ENCODE measurements at regions not wholly inside any gene's neighbourhood (a gene's known extent, or its start where the extent isn't known, plus 50 kb on each side); places are given as distances from the start of the nearest gene placed in this dataset.
"Not testable (repeated sequence)": the region's sequence is repeated elsewhere in the genome, so short reads cannot be mapped to it uniquely, and the experiment has no call there.

- TF ChIP-seq POLR2A (IDR thresholded peaks at IDR 0.05): no peak
- TF ChIP-seq POLR2AphosphoS5 (IDR thresholded peaks at IDR 0.05): no peak
- TF ChIP-seq EP300 (IDR thresholded peaks at IDR 0.05): no peak
- TF ChIP-seq, protein P1, sequence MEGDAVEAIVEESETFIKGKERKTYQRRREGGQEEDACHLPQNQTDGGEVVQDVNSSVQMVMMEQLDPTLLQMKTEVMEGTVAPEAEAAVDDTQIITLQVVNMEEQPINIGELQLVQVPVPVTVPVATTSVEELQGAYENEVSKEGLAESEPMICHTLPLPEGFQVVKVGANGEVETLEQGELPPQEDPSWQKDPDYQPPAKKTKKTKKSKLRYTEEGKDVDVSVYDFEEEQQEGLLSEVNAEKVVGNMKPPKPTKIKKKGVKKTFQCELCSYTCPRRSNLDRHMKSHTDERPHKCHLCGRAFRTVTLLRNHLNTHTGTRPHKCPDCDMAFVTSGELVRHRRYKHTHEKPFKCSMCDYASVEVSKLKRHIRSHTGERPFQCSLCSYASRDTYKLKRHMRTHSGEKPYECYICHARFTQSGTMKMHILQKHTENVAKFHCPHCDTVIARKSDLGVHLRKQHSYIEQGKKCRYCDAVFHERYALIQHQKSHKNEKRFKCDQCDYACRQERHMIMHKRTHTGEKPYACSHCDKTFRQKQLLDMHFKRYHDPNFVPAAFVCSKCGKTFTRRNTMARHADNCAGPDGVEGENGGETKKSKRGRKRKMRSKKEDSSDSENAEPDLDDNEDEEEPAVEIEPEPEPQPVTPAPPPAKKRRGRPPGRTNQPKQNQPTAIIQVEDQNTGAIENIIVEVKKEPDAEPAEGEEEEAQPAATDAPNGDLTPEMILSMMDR (IDR thresholded peaks at IDR 0.05): no peak
- Histone ChIP-seq H3K27ac (no peak overlapping the region), H3K36me3 (no peaks in the 10 kb centered on the region), H3K4me1 (no peaks in the 10 kb centered on the region), H3K27me3 (no peaks in the 10 kb centered on the region), H3K9me3 (no peaks in the 10 kb centered on the region), H3K4me3 (no peak overlapping the region)
- no peak for DNase-seq
- intact Hi-C loops (cut with DNase I): no loop called here
These were observed 464.3 kb downstream of the PPARGC1A start for GRCh38 chr4:23425570-23425969.

DNA sequence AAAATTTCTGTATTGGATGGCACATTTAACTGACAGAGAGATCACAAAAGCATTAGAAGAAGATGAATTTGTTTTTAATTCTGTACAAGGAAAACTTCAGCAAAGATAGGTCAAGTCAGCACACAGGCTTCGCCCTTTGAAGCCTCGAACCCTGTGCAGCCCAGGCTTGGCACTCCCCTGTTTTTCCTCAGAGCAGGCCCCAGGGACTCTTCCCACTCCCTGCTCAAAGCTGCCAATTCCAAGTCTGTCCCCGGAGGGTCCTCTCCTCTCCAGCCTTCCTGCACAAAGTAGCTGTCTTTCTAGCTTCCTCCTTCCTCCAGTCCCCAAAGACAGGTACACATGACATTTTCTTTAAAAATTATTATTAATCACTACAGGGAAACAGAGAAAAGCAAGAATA lies 466.3 kb downstream of the PPARGC1A start:
- TF ChIP-seq, protein P1 (IDR thresholded peaks at IDR 0.05): no peak
- TF ChIP-seq POLR2A (IDR thresholded peaks at IDR 0.05): no peak
- DNase-seq: no peak
- Histone ChIP-seq H3K27ac (no peak overlapping the region), H3K27me3 (no peaks in the 10 kb centered on the region), H3K4me3 (no peak overlapping the region), H3K9me3 (no peaks in the 10 kb centered on the region), H3K36me3 (no peaks in the 10 kb centered on the region), H3K4me1 (no peaks in the 10 kb centered on the region)
- WGBS, 2 donors: 71 to 82% methylated on average over 3 of the region's 3 CpGs
- intact Hi-C loops (cut with DNase I): no loop called here

DNA sequence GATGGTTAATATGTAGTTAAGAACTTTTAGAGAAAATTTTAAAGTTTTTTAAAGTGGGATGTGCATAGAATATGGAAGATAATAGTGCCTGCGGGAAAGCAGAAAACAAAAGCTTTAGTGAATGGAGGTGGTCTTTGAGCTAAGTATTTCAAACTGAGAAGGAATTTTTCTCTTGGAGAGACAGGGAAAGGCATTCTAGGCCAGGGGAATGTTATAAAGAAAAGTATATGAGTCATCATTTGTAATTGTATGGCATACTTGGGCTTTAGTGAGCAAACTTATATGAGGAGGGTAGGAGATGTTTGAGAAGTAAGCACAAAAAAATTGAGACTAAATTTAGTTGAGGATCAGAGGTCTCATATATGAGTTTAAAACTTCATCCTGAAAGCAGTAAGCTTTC lies 467.0 kb downstream of the PPARGC1A start:
- Histone ChIP-seq H3K4me3 (no peak overlapping the region), H3K36me3 (no peaks in the 10 kb centered on the region), H3K27me3 (no peaks in the 10 kb centered on the region), H3K27ac (no peak overlapping the region), H3K4me1 (no peaks in the 10 kb centered on the region), H3K9me3 (no peaks in the 10 kb centered on the region)
- TF ChIP-seq, protein P1 (IDR thresholded peaks at IDR 0.05): no peak
- TF ChIP-seq EP300 (IDR thresholded peaks at IDR 0.05) (no peak), POLR2AphosphoS5 (IDR thresholded peaks at IDR 0.05) (no peak), POLR2A (IDR thresholded peaks at IDR 0.05) (no peak)
- 95 to 97% methylated on average over 1 of the region's 1 CpG for WGBS, 2 donors
- no peak for DNase-seq
- intact Hi-C loops (cut with DNase I): no loop called here

GRCh38 chr4:23413631-23414030 lies 476.2 kb downstream of the PPARGC1A start:
- DNase-seq: no peak
- H3K36me3 ChIP-seq: no peaks in the 10 kb centered on the region
- TF ChIP-seq POLR2A (IDR thresholded peaks at IDR 0.05) (no peak), POLR2AphosphoS5 (IDR thresholded peaks at IDR 0.05) (no peak), EP300 (IDR thresholded peaks at IDR 0.05) (no peak)
- TF ChIP-seq, protein P1 (IDR thresholded peaks at IDR 0.05): no peak
- no peaks in the 10 kb centered on the region for H3K27me3 ChIP-seq
- 70 to 79% methylated on average over 3 of the region's 3 CpGs for WGBS, 2 donors
- H3K27ac ChIP-seq: no peak overlapping the region
- no peaks in the 10 kb centered on the region for H3K4me1 ChIP-seq
- H3K9me3 ChIP-seq: no peaks in the 10 kb centered on the region
- H3K4me3 ChIP-seq: no peak overlapping the region
- intact Hi-C loops (cut with DNase I): no loop called here

GRCh38 chr4:23412701-23413100 lies 477.1 kb downstream of the PPARGC1A start:
- H3K4me1 ChIP-seq: no peaks in the 10 kb centered on the region
- TF ChIP-seq POLR2AphosphoS5 (IDR thresholded peaks at IDR 0.05) (no peak), EP300 (IDR thresholded peaks at IDR 0.05) (no peak), POLR2A (IDR thresholded peaks at IDR 0.05) (no peak)
- TF ChIP-seq, protein P1 (IDR thresholded peaks at IDR 0.05): no peak
- no peak overlapping the region for H3K27ac ChIP-seq
- 81 to 87% methylated on average over 3 of the region's 3 CpGs for WGBS, 2 donors
- no peak overlapping the region for H3K4me3 ChIP-seq
- H3K36me3 ChIP-seq: no peaks in the 10 kb centered on the region
- no peak for DNase-seq
- H3K27me3 ChIP-seq: no peaks in the 10 kb centered on the region
- H3K9me3 ChIP-seq: no peaks in the 10 kb centered on the region
- intact Hi-C loops (cut with DNase I): no loop called here

GRCh38 chr4:23408913-23409312 lies 480.9 kb downstream of the PPARGC1A start:
- DNase-seq; intact Hi-C loops (cut with DNase I): not testable (repeated sequence)
- 61 to 83% methylated on average over 2 of the region's 2 CpGs for WGBS, 2 donors

More at GRCh38 chr4:23408913-23409312, 480.9 kb downstream of the PPARGC1A start:
- H3K9me3 ChIP-seq, H3K4me1 ChIP-seq, H3K27me3 ChIP-seq, H3K36me3 ChIP-seq, H3K27ac ChIP-seq, H3K4me3 ChIP-seq: not testable (repeated sequence)
